Left ventricle myocardium inferior (tissue), 1 donor: ENCODE measurements at regions not wholly inside any gene's neighbourhood (a gene's known extent, or its start where the extent isn't known, plus 50 kb on each side); places are given as distances from the start of the nearest gene placed in this dataset.
"Not testable (repeated sequence)": the region's sequence is repeated elsewhere in the genome, so short reads cannot be mapped to it uniquely, and the experiment has no call there.

Source experiments
- DNase-seq: peaks from one replicate; pipeline ENCODE4 v3.0.0-alpha.2; 2020
- H3K27ac ChIP-seq: fragments of 200-600 bp; replicated peaks from 2 replicates; pipeline ENCODE4 v1.8.0; 2021
- H3K27me3 ChIP-seq: fragments of 200-600 bp; 2 replicates; pipeline ENCODE4 v1.8.0; 2021; ENCODE audit warnings: low read depth
- H3K36me3 ChIP-seq: fragments of 200-600 bp; 2 replicates; pipeline ENCODE4 v1.8.0; 2021
- H3K4me1 ChIP-seq: fragments of 200-600 bp; 2 replicates; pipeline ENCODE4 v1.8.0; 2021
- H3K4me3 ChIP-seq: fragments of 200-600 bp; 2 replicates; pipeline ENCODE4 v1.8.0; 2021; ENCODE audit warnings: mild to moderate bottlenecking, moderate library complexity
- H3K9me3 ChIP-seq: fragments of 200-600 bp; replicated peaks from 2 replicates; pipeline ENCODE4 v1.8.0; 2021
- CTCF ChIP-seq: fragments of 200-600 bp; IDR thresholded peaks from 2 replicates; pipeline ENCODE4 v1.8.0; 2021; ENCODE audit warnings: antibody characterized with exemption, mild to moderate bottlenecking, borderline replicate concordance
- intact Hi-C: fragments of 100-400 bp; cut with micrococcal nuclease; formaldehyde crosslinking; loops from one replicate; pipeline ENCODE4 v1.11.0; 2022
- donor health status: DM: no; HTN: yes; CAD: no; lungs with severe emphysema.

GRCh38 chrX:114221445-114221844 lies 362.4 kb upstream of the HTR2C start:
- Histone ChIP-seq H3K27ac (no peak overlapping the region), H3K4me3 (no peak overlapping the region), H3K9me3 (no peaks in the 10 kb centered on the region), H3K36me3 (no peaks in the 10 kb centered on the region), H3K4me1 (no peaks in the 10 kb centered on the region), H3K27me3 (no peaks in the 10 kb centered on the region)
- TF ChIP-seq CTCF, result no peak
- no peak for DNase-seq
- intact Hi-C loops, result no loop called here

DNA sequence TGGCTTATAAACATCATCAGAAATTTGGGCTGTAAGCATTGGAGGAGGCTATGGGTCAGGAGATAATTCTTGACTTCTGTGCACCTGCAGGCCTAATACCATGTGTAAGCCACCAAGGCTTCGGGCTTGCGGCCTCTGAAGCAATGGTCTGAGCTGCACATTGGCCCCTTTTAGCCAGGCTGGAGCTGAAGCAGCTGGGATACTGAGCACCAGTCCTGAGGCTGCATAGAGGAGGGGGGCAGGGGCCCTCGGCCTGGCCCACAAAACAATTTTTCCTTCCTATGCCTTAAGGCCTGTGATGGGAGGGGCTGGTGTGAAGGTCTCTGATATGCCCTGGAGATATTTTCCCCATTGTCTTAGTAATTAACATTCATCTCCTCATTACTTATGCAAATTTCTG lies 373.0 kb upstream of the HTR2C start:
- no peak for TF ChIP-seq CTCF
- H3K4me3 ChIP-seq, result no peak overlapping the region
- H3K36me3 ChIP-seq, result no peaks in the 10 kb centered on the region
- no peak overlapping the region for H3K27ac ChIP-seq
- H3K9me3 ChIP-seq, result no peaks in the 10 kb centered on the region
- intact Hi-C loops, result no loop called here
- no peaks in the 10 kb centered on the region for H3K4me1 ChIP-seq
- no peak for DNase-seq
- H3K27me3 ChIP-seq, result no peaks in the 10 kb centered on the region

- Histone ChIP-seq H3K27ac (no peak overlapping the region), H3K4me3 (no peak overlapping the region), H3K27me3 (no peaks in the 10 kb centered on the region), H3K9me3 (no peaks in the 10 kb centered on the region), H3K4me1 (no peaks in the 10 kb centered on the region), H3K36me3 (no peaks in the 10 kb centered on the region)
- no peak for DNase-seq
- intact Hi-C loops, result no loop called here
- TF ChIP-seq CTCF, result no peak
These were observed 382.3 kb upstream of the HTR2C start for GRCh38 chrX:114201622-114202021.

DNA sequence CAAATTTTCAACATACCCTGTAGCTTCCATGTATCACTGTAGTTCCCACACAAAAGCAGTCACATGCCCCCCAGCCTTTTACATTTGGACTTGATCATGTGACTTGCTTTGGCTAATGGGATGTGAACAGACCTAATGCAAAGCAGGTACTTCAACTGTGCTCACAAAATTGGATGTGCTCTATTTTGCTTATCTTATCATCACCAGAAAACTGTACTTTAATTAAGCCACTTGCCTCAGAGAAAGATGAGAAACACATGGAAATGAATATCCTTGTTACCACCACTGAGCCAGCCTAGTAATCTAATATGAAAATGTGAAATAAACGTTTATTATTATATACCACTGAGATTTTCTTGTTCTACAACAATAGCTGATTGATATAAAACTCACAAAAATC lies 402.7 kb upstream of the HTR2C start:
- H3K4me1 ChIP-seq, result no peaks in the 10 kb centered on the region
- DNase-seq, result no peak
- H3K36me3 ChIP-seq, result no peaks in the 10 kb centered on the region
- no peaks in the 10 kb centered on the region for H3K27me3 ChIP-seq
- peaks cover 3% of the 10 kb centered on the region for H3K9me3 ChIP-seq
- no peak for TF ChIP-seq CTCF
- H3K4me3 ChIP-seq, result no peak overlapping the region
- intact Hi-C loops, result no loop called here
- H3K27ac ChIP-seq, result no peak overlapping the region

GRCh38 chrX:114178126-114178525 lies 405.8 kb upstream of the HTR2C start:
- no peak for DNase-seq
- H3K27me3 ChIP-seq, result no peaks in the 10 kb centered on the region
- no peak for TF ChIP-seq CTCF
- H3K36me3 ChIP-seq, result no peaks in the 10 kb centered on the region
- intact Hi-C loops, result no loop called here
- H3K27ac ChIP-seq, result no peak overlapping the region
- no peaks in the 10 kb centered on the region for H3K4me1 ChIP-seq
- no peak overlapping the region for H3K4me3 ChIP-seq
- no peaks in the 10 kb centered on the region for H3K9me3 ChIP-seq

DNA sequence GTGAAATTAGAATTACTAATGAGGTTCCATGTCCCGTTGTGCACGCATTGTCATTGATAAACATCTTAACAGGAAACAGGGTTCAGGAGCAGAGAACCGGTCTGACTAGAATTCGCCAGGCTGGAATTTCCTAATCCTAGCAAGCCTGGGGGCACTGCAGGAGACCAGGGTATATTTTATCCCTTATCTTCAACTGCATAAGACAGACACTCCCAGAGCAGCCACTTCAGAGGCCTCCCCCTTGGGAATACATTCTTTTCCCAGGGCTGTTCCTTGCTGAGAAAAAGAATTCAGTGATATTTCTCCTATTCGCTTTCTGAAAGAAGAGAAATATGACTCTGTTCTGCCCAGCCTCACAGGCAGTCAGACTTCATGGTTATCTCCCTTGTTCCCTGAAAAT lies 416.6 kb upstream of the HTR2C start:
- H3K36me3 ChIP-seq, H3K27me3 ChIP-seq, intact Hi-C loops, H3K4me1 ChIP-seq, DNase-seq, H3K4me3 ChIP-seq, H3K9me3 ChIP-seq, H3K27ac ChIP-seq: not testable (repeated sequence)
